ENCODE measurements at regions not wholly inside any gene's neighbourhood (a gene's known extent, or its start where the extent isn't known, plus 50 kb on each side); places are given as distances from the start of the nearest gene placed in this dataset.

GRCh38 chr5:153896701-153897100, 142.0 kb downstream of the FAM114A2 start:
- H3K27me3 Mint-ChIP-seq = peaks cover 19% of the 10 kb centered on the region
- no peak overlapping the region for H3K27ac Mint-ChIP-seq (ENCODE audit: low read depth)
- H3K36me3 Mint-ChIP-seq (ENCODE audit: insufficient read depth) = no peaks in the 10 kb centered on the region
- H3K9me3 Mint-ChIP-seq = no peaks in the 10 kb centered on the region
- DNase-seq (ENCODE audit: low spot score in 2 of 2) (no peak), ATAC-seq (replicated peaks; ENCODE audit: extremely low read depth, poor library complexity, severe bottlenecking) (no peak)
- H3K4me1 Mint-ChIP-seq = no peaks in the 10 kb centered on the region
- H3K4me3 Mint-ChIP-seq = no peak overlapping the region

GRCh38 chr5:153896117-153896516, 142.6 kb downstream of the FAM114A2 start:
- no peak overlapping the region for H3K4me3 Mint-ChIP-seq
- H3K9me3 Mint-ChIP-seq = no peaks in the 10 kb centered on the region
- no peaks in the 10 kb centered on the region for H3K36me3 Mint-ChIP-seq (ENCODE audit: insufficient read depth)
- H3K27ac Mint-ChIP-seq (ENCODE audit: low read depth) = no peak overlapping the region
- ATAC-seq (replicated peaks; ENCODE audit: extremely low read depth, poor library complexity, severe bottlenecking) (no peak), DNase-seq (ENCODE audit: low spot score in 2 of 2) (no peak)
- peaks cover 19% of the 10 kb centered on the region for H3K27me3 Mint-ChIP-seq
- no peaks in the 10 kb centered on the region for H3K4me1 Mint-ChIP-seq

GRCh38 chr5:153895266-153895665, 143.4 kb downstream of the FAM114A2 start:
- no peak overlapping the region for H3K27ac Mint-ChIP-seq (ENCODE audit: low read depth)
- H3K27me3 Mint-ChIP-seq = peaks cover 19% of the 10 kb centered on the region
- H3K36me3 Mint-ChIP-seq (ENCODE audit: insufficient read depth) = no peaks in the 10 kb centered on the region
- H3K4me1 Mint-ChIP-seq = no peaks in the 10 kb centered on the region
- DNase-seq (ENCODE audit: low spot score in 2 of 2) (no peak), ATAC-seq (replicated peaks; ENCODE audit: extremely low read depth, poor library complexity, severe bottlenecking) (no peak)
- no peaks in the 10 kb centered on the region for H3K9me3 Mint-ChIP-seq
- H3K4me3 Mint-ChIP-seq = no peak overlapping the region

GRCh38 chr5:153893817-153894216, 144.9 kb downstream of the FAM114A2 start:
- Mint-ChIP-seq H3K27ac (ENCODE audit: low read depth) (no peak overlapping the region), H3K27me3 (peaks cover 19% of the 10 kb centered on the region), H3K4me3 (no peak overlapping the region), H3K36me3 (ENCODE audit: insufficient read depth) (no peaks in the 10 kb centered on the region), H3K9me3 (no peaks in the 10 kb centered on the region), H3K4me1 (no peaks in the 10 kb centered on the region)
- ATAC-seq (replicated peaks; ENCODE audit: extremely low read depth, poor library complexity, severe bottlenecking) = no peak
- DNase-seq (ENCODE audit: low spot score in 2 of 2) = no peak

- DNase-seq (ENCODE audit: low spot score in 2 of 2) (no peak), ATAC-seq (replicated peaks; ENCODE audit: extremely low read depth, poor library complexity, severe bottlenecking) (no peak)
- Mint-ChIP-seq H3K4me3 (no peak overlapping the region), H3K9me3 (no peaks in the 10 kb centered on the region), H3K27ac (ENCODE audit: low read depth) (no peak overlapping the region), H3K4me1 (no peaks in the 10 kb centered on the region), H3K36me3 (ENCODE audit: insufficient read depth) (no peaks in the 10 kb centered on the region), H3K27me3 (no peaks in the 10 kb centered on the region)
Observed at GRCh38 chr5:153891394-153891793, 147.3 kb downstream of the FAM114A2 start.

- Mint-ChIP-seq H3K27ac (ENCODE audit: low read depth) (no peak overlapping the region), H3K4me1 (peaks cover 5% of the 10 kb centered on the region), H3K9me3 (no peaks in the 10 kb centered on the region), H3K4me3 (no peak overlapping the region), H3K36me3 (ENCODE audit: insufficient read depth) (no peaks in the 10 kb centered on the region), H3K27me3 (peaks cover 3% of the 10 kb centered on the region)
- ATAC-seq (replicated peaks; ENCODE audit: extremely low read depth, poor library complexity, severe bottlenecking) (no peak), DNase-seq (ENCODE audit: low spot score in 2 of 2) (no peak)
Observed at GRCh38 chr5:153888781-153889180, 149.9 kb downstream of the FAM114A2 start.

DNA sequence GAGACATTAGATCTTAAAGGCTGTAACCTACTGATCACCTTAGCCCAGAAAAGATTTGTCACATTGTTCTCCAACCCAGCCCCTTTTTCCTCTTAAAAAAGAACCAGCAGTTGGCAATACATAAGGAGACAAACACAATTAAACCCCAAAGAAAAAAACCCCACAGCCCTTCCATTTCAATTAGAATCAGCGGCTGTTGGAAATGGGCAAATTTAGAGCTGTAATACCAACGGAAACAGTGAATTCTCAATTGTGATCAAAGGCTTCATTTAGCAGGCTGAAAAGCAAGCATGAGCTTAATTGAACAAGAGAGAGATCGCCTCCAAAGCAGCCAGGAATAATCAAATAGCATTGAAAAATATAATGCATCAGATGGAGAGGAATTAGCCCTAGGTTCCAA, 153.6 kb downstream of the FAM114A2 start:
- Mint-ChIP-seq H3K4me1 (peaks cover 5% of the 10 kb centered on the region), H3K4me3 (no peak overlapping the region), H3K27me3 (peaks cover 18% of the 10 kb centered on the region), H3K27ac (ENCODE audit: low read depth) (no peak overlapping the region), H3K36me3 (ENCODE audit: insufficient read depth) (no peaks in the 10 kb centered on the region), H3K9me3 (no peaks in the 10 kb centered on the region)
- ATAC-seq (replicated peaks; ENCODE audit: extremely low read depth, poor library complexity, severe bottlenecking) = no peak
- no peak for DNase-seq (ENCODE audit: low spot score in 2 of 2)

- H3K9me3 Mint-ChIP-seq = no peaks in the 10 kb centered on the region
- peaks cover 5% of the 10 kb centered on the region for H3K4me1 Mint-ChIP-seq
- H3K4me3 Mint-ChIP-seq = no peak overlapping the region
- no peak for ATAC-seq (replicated peaks; ENCODE audit: extremely low read depth, poor library complexity, severe bottlenecking)
- no peak for DNase-seq (ENCODE audit: low spot score in 2 of 2)
- H3K27me3 Mint-ChIP-seq = peaks cover 18% of the 10 kb centered on the region
- no peak overlapping the region for H3K27ac Mint-ChIP-seq (ENCODE audit: low read depth)
- no peaks in the 10 kb centered on the region for H3K36me3 Mint-ChIP-seq (ENCODE audit: insufficient read depth)
Observed at GRCh38 chr5:153884612-153884957, 154.1 kb downstream of the FAM114A2 start.

DNA sequence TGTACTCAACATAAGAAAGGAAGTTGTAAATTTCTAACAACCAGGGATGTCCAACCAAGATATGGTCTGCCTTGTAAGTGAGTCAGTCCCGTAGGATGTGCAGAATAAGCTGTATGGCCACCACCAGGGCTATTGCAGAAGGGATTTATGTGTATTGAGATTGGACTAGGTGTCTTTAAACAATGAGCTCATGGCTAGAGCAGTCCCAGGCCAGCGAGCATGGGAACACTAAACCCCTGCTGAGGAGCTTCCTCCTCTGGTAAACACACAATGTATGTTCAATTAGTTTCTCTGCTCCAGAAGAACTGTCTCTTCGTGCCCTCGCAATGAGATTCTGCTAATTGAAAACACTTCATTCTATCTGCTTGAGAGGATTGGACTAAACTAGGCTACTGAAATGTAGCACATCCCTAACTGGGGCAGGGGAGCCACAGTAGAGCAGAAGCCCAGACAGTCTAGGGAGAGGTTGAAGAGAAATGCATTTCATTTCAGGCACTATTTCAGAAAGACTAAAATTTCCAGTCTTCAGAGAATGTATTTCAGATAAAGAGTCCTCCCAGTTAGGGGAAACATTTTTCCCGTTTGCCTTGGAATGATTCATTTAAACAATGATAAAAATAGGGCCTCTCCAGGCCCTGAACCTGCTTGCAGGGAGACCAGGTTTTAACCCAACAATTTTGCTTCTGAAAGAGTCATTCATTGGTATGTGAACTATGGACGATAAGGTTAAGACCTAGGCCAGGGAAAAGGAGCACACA, 154.7 kb downstream of the FAM114A2 start:
- H3K9me3 Mint-ChIP-seq = no peaks in the 10 kb centered on the region
- H3K4me3 Mint-ChIP-seq = no peak overlapping the region
- DNase-seq (ENCODE audit: low spot score in 2 of 2) = no peak
- H3K27ac Mint-ChIP-seq (ENCODE audit: low read depth) = no peak overlapping the region
- peaks cover 18% of the 10 kb centered on the region for H3K27me3 Mint-ChIP-seq
- peaks cover 5% of the 10 kb centered on the region for H3K4me1 Mint-ChIP-seq
- ATAC-seq (replicated peaks; ENCODE audit: extremely low read depth, poor library complexity, severe bottlenecking) = no peak
- H3K36me3 Mint-ChIP-seq (ENCODE audit: insufficient read depth) = no peaks in the 10 kb centered on the region

DNA sequence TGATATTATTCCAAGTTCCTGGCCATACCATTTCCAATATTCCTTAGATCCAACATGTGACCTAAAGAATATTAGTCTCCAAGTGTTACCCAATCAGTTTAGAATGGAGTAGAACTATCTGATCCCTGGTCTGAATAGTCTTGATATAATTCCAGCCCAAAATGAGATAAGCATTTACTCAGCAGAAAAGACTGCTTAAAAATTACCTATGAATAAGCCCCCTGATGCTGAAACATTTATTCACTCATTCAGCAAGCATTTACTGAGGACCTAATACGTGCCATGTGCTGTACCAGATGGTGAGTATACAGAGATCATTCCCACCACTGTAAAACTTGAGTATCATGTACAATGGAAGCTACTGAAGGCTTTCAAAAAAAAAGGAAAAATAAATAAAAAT, 157.0 kb downstream of the FAM114A2 start:
- no peak overlapping the region for H3K4me3 Mint-ChIP-seq
- H3K36me3 Mint-ChIP-seq (ENCODE audit: insufficient read depth) = no peaks in the 10 kb centered on the region
- no peak for ATAC-seq (replicated peaks; ENCODE audit: extremely low read depth, poor library complexity, severe bottlenecking)
- H3K27ac Mint-ChIP-seq (ENCODE audit: low read depth) = no peak overlapping the region
- H3K4me1 Mint-ChIP-seq = peaks cover 5% of the 10 kb centered on the region
- no peaks in the 10 kb centered on the region for H3K9me3 Mint-ChIP-seq
- no peak for DNase-seq (ENCODE audit: low spot score in 2 of 2)
- peaks cover 18% of the 10 kb centered on the region for H3K27me3 Mint-ChIP-seq

DNA sequence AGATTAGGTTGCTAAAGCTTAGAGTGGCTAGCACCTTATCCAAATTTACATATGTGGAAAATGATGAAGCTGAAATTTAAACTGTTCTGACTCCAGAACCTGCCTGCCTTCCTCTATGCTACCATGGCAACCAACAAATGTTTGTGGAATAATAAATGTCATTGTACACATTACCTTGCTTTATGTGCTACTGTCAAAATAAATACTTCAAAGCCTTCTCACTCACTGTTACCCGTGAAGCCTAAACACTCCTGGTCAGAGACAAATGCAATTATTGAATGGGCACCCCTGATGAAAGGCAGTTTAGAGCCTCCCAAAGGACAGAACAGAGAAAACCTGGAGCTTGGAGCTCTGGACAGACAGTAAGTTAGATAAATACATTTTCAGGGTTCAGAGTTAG, 158.6 kb downstream of the FAM114A2 start:
- Mint-ChIP-seq H3K36me3 (ENCODE audit: insufficient read depth) (no peaks in the 10 kb centered on the region), H3K27ac (ENCODE audit: low read depth) (no peak overlapping the region), H3K4me1 (no peaks in the 10 kb centered on the region), H3K27me3 (peaks cover 18% of the 10 kb centered on the region), H3K9me3 (no peaks in the 10 kb centered on the region), H3K4me3 (no peak overlapping the region)
- DNase-seq (ENCODE audit: low spot score in 2 of 2) = no peak
- no peak for ATAC-seq (replicated peaks; ENCODE audit: extremely low read depth, poor library complexity, severe bottlenecking)

DNA sequence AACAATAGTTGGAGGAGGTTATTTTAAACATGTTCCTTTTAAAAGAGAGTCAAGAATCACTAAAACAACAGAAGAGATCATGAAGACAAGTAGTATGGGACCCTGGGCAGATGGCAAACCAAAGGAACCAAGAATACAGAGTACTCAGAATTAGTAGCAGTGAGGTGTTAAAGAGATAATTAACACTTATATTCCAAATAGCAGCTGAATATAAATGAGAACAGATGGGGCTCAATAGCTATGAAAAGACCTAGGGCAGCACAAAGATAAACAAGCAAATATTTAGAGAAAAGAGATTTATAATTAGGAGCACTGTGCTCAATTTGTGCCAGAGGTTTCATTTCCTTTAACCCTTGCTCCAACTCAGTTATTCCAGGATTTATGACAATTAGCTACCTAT, 159.1 kb downstream of the FAM114A2 start:
- Mint-ChIP-seq H3K4me3 (no peak overlapping the region), H3K9me3 (no peaks in the 10 kb centered on the region), H3K4me1 (no peaks in the 10 kb centered on the region), H3K27me3 (peaks cover 21% of the 10 kb centered on the region), H3K36me3 (ENCODE audit: insufficient read depth) (no peaks in the 10 kb centered on the region), H3K27ac (ENCODE audit: low read depth) (no peak overlapping the region)
- ATAC-seq (replicated peaks; ENCODE audit: extremely low read depth, poor library complexity, severe bottlenecking) (no peak), DNase-seq (ENCODE audit: low spot score in 2 of 2) (no peak)

GRCh38 chr5:153866176-153866575, 172.5 kb downstream of the FAM114A2 start:
- H3K36me3 Mint-ChIP-seq (ENCODE audit: insufficient read depth) = no peaks in the 10 kb centered on the region
- no peaks in the 10 kb centered on the region for H3K9me3 Mint-ChIP-seq
- no peaks in the 10 kb centered on the region for H3K4me1 Mint-ChIP-seq

More at GRCh38 chr5:153866176-153866575, 172.5 kb downstream of the FAM114A2 start:
- DNase-seq (ENCODE audit: low spot score in 2 of 2) (no peak), ATAC-seq (replicated peaks; ENCODE audit: extremely low read depth, poor library complexity, severe bottlenecking) (no peak)
- Mint-ChIP-seq H3K4me3 (no peak overlapping the region), H3K27me3 (peaks cover 64% of the 10 kb centered on the region), H3K27ac (ENCODE audit: low read depth) (no peak overlapping the region)
